Loucy (cell line): ENCODE measurements at regions not wholly inside any gene's neighbourhood (a gene's known extent, or its start where the extent isn't known, plus 50 kb on each side); places are given as distances from the start of the nearest gene placed in this dataset.

Source experiments
- EZH2phosphoT487 ChIP-seq: fragments of 200-600 bp; IDR thresholded peaks from 2 replicates; pipeline ENCODE4 v1.6.1; 2018; ENCODE audit warnings: antibody characterized with exemption, mild to moderate bottlenecking, moderate library complexity, borderline replicate concordance
- TF ChIP-seq, protein P1 (sequence below): fragments of 200-600 bp; sonication (generic); conservative IDR thresholded peaks from 2 replicates; pipeline ENCODE4 v1.5.1; 2014; ENCODE audit warnings: mild to moderate bottlenecking, antibody characterized with exemption, low read length

DNA sequence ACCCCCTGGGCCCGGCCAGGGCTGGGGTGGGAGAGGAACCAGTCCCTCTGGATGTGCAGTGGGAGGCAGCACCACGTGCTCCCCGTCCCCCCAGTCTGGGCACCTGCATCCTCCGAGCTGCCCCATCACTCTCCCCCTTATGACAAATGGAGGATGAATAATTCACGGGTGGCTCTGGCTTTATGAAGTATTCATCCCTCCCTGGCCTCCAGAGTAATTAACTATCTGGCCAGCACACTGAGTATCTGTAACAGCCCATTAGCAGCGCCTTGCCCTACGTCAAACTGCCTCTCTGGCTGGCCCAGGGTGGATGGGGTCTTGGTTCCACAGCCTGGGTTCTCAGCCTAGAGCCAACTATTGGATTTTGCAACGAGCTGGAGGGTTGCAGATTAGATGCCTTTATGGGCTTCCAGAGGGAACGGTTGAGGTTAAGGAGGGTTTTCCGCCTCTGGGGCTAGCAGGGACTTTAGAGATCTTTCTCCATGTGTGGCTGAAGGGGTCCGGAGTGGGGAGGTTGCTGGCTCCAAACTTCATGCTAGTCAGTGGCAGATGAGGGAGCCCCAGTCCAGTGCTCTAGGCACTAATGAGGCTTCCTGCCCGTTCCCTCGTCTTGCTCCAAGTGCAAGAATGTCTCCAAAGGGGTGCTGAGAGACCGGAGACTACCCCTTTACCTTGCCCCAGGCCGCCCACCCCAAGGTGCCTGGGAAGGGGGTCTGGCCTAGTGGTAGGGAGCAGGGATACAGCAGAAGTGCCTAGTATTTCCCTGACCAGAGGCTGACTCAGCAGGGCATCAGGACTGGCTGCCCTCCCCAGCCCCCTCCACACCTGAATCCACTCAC is 53.5 kb upstream of the MLN start:
- TF ChIP-seq, protein P1, sequence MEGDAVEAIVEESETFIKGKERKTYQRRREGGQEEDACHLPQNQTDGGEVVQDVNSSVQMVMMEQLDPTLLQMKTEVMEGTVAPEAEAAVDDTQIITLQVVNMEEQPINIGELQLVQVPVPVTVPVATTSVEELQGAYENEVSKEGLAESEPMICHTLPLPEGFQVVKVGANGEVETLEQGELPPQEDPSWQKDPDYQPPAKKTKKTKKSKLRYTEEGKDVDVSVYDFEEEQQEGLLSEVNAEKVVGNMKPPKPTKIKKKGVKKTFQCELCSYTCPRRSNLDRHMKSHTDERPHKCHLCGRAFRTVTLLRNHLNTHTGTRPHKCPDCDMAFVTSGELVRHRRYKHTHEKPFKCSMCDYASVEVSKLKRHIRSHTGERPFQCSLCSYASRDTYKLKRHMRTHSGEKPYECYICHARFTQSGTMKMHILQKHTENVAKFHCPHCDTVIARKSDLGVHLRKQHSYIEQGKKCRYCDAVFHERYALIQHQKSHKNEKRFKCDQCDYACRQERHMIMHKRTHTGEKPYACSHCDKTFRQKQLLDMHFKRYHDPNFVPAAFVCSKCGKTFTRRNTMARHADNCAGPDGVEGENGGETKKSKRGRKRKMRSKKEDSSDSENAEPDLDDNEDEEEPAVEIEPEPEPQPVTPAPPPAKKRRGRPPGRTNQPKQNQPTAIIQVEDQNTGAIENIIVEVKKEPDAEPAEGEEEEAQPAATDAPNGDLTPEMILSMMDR = no peak
- no peak for TF ChIP-seq EZH2phosphoT487
